H1 (cell line): ENCODE measurements at regions not wholly inside any gene's neighbourhood (a gene's known extent, or its start where the extent isn't known, plus 50 kb on each side); places are given as distances from the start of the nearest gene placed in this dataset.

Experiments
- CTCF ChIA-PET: fragments of 300-600 bp; sonication (Branson Sonifier 250); formaldehyde crosslinking; loops from one replicate; lab custom pipeline; 2021; ENCODE audit not compliant: partially characterized antibody; lab: Charles Lee
- POLR2A ChIA-PET: fragments of 300-600 bp; sonication (Branson Sonifier 250); formaldehyde crosslinking; loops from one replicate; lab custom pipeline; 2021; ENCODE audit warnings: inconsistent platforms; ENCODE audit not compliant: partially characterized antibody; lab: Charles Lee
- DNase-seq, 2 experiments: peaks; one replicate each; pipeline versions ENCODE4 v3.0.0 to v3.0.0-alpha.2; 2010 to 2022; ENCODE audit warnings: low spot score in 2 of 2, low read depth in 1 of 2, mixed read lengths in 1 of 2
- FAIRE-seq: peaks from 2 replicates; lab custom pipeline; 2011; peaks lifted over from hg19 to GRCh38; lab: Jason Lieb, UNC
- H2AFZ ChIP-seq: 2 replicates; pipeline ENCODE4 v1.8.1; 2012; ENCODE audit warnings: low read length, inconsistent platforms
- H2AK5ac ChIP-seq: 2 replicates; pipeline ENCODE4 v1.6.1; 2013; ENCODE audit warnings: low read depth, low read length
- H2BK120ac ChIP-seq: replicated peaks from 2 replicates; pipeline ENCODE3; 2013; ENCODE audit warnings: low read depth, low read length, inconsistent platforms
- H2BK12ac ChIP-seq: 2 replicates; pipeline ENCODE4 v1.6.1; 2013; ENCODE audit warnings: low read depth, low read length
- H2BK15ac ChIP-seq: 2 replicates; pipeline ENCODE4 v1.6.1; 2013; ENCODE audit warnings: low read length
- H2BK20ac ChIP-seq: 2 replicates; pipeline ENCODE4 v1.6.1; 2013; ENCODE audit warnings: low read length
- H2BK5ac ChIP-seq: 2 replicates; pipeline ENCODE4 v1.6.1; 2013; ENCODE audit warnings: low read depth, low read length
- H3K14ac ChIP-seq: 2 replicates; pipeline ENCODE4 v1.6.1; 2013; ENCODE audit warnings: inconsistent platforms; ENCODE audit not compliant: insufficient read length
- H3K18ac ChIP-seq: 2 replicates; pipeline ENCODE4 v1.6.1; 2013; ENCODE audit warnings: low read length; ENCODE audit errors: extremely low read depth
- H3K23ac ChIP-seq: 2 replicates; pipeline ENCODE4 v1.6.1; 2013; ENCODE audit warnings: inconsistent platforms; ENCODE audit not compliant: insufficient read length
- H3K23me2 ChIP-seq: 2 replicates; pipeline ENCODE4 v1.6.1; 2013; ENCODE audit warnings: low read depth, low read length
- H3K27ac ChIP-seq: 2 replicates; pipeline ENCODE4 v1.6.1; 2011; ENCODE audit warnings: low read depth, low read length, inconsistent platforms
- H3K27me3 ChIP-seq, 4 experiments: replicated peaks in 1 of 4; 1 replicate in 1 of 4; 2 replicates in 3 of 4; pipeline versions ENCODE4 v1.6.1 to v1.8.1; 2011 to 2013; ENCODE audit warnings: low read length in 3 of 4, mild to moderate bottlenecking in 3 of 4, inconsistent platforms in 2 of 4, mixed read lengths in 2 of 4, moderate library complexity in 1 of 4; ENCODE audit not compliant: control insufficient read depth in 3 of 4, insufficient read depth in 3 of 4; ENCODE audit errors: extremely low read depth in 1 of 4
- H3K36me3 ChIP-seq, 4 experiments: 2 replicates each; pipeline versions ENCODE4 v1.6.1 to v1.8.1; 2011 to 2013; ENCODE audit warnings: mild to moderate bottlenecking in 4 of 4, low read length in 3 of 4, moderate library complexity in 2 of 4, control low read depth in 1 of 4, inconsistent platforms in 1 of 4; ENCODE audit not compliant: insufficient read depth in 4 of 4, control insufficient read depth in 2 of 4
- H3K4ac ChIP-seq: replicated peaks from 2 replicates; pipeline ENCODE3; 2013; ENCODE audit warnings: low read length, low read depth, mixed read lengths, inconsistent platforms; ENCODE audit not compliant: insufficient read length
- H3K4me1 ChIP-seq, 4 experiments: replicated peaks in 1 of 4; 1 replicate in 1 of 4; 2 replicates in 3 of 4; pipeline versions ENCODE4 v1.6.1 to v1.8.1; 2011 to 2013; ENCODE audit warnings: low read length in 3 of 4, inconsistent platforms in 2 of 4, mixed read lengths in 1 of 4; ENCODE audit not compliant: insufficient read depth in 4 of 4, control insufficient read depth in 3 of 4
- H3K4me2 ChIP-seq, 2 experiments: 2 replicates each; pipeline versions ENCODE4 v1.6.1 to v1.8.1; 2011 to 2013; ENCODE audit warnings: low read depth in 2 of 2, low read length in 2 of 2, control low read depth in 1 of 2, inconsistent platforms in 1 of 2, mild to moderate bottlenecking in 1 of 2; ENCODE audit not compliant: insufficient read depth in 1 of 2
- H3K4me3 ChIP-seq, 4 experiments: fragments of 200-600, 300-600 bp in 1 of 4; sonication (generic), shearing (Covaris generic), sonication (Bioruptor Twin) in 1 of 4; 2 replicates each; pipeline versions ENCODE4 v1.5.1 to v1.8.1; 2011 to 2016; ENCODE audit warnings: low read length in 4 of 4, low read depth in 3 of 4, control low read depth in 2 of 4, inconsistent platforms in 2 of 4, mild to moderate bottlenecking in 2 of 4, mixed read lengths in 1 of 4, moderate library complexity in 1 of 4; ENCODE audit not compliant: insufficient read depth in 2 of 4; ENCODE audit errors: extremely low read depth in 1 of 4
- H3K56ac ChIP-seq: replicated peaks from 2 replicates; pipeline ENCODE3; 2013; ENCODE audit warnings: low read depth, mild to moderate bottlenecking, mixed read lengths, low read length, inconsistent platforms; ENCODE audit not compliant: insufficient read length
- H3K79me1 ChIP-seq: 2 replicates; pipeline ENCODE4 v1.6.1; 2013; ENCODE audit warnings: low read depth, low read length, control low read depth
- H3K79me2 ChIP-seq, 2 experiments: 2 replicates each; pipeline versions ENCODE4 v1.6.1 to v1.8.1; 2012 to 2013; ENCODE audit warnings: low read length in 2 of 2, mild to moderate bottlenecking in 2 of 2, inconsistent platforms in 1 of 2; ENCODE audit not compliant: insufficient read depth in 2 of 2, control insufficient read depth in 1 of 2
- H3K9ac ChIP-seq, 4 experiments: replicated peaks in 1 of 4; 1 replicate in 1 of 4; 2 replicates in 3 of 4; pipeline versions ENCODE4 v1.6.1 to v1.8.1; 2011 to 2013; ENCODE audit warnings: low read depth in 3 of 4, low read length in 3 of 4, control low read depth in 2 of 4, mild to moderate bottlenecking in 2 of 4, moderate library complexity in 2 of 4, inconsistent platforms in 1 of 4; ENCODE audit errors: extremely low read depth in 1 of 4
- H3K9me3 ChIP-seq, 2 experiments: 2 replicates each; pipeline versions ENCODE4 v1.6.1 to v1.8.1; 2012 to 2013; ENCODE audit warnings: mild to moderate bottlenecking in 2 of 2, moderate library complexity in 2 of 2, control low read depth in 1 of 2, inconsistent platforms in 1 of 2, low read depth in 1 of 2, low read length in 1 of 2, mixed read lengths in 1 of 2; ENCODE audit not compliant: insufficient read depth in 2 of 2
- H4K20me1 ChIP-seq, 2 experiments: replicated peaks in 1 of 2; 2 replicates each; pipeline versions ENCODE3 to v1.8.1; 2011 to 2013; ENCODE audit warnings: inconsistent platforms in 2 of 2, low read length in 2 of 2, mild to moderate bottlenecking in 1 of 2; ENCODE audit not compliant: insufficient read depth in 2 of 2, control insufficient read depth in 1 of 2
- H4K5ac ChIP-seq: 2 replicates; pipeline ENCODE4 v1.6.1; 2013; ENCODE audit warnings: low read length, low read depth, mixed read lengths, inconsistent platforms; ENCODE audit not compliant: insufficient read length
- H4K8ac ChIP-seq: 2 replicates; pipeline ENCODE4 v1.8.0; 2013; ENCODE audit warnings: mild to moderate bottlenecking, moderate library complexity, low read length, inconsistent platforms; ENCODE audit not compliant: insufficient read depth; ENCODE audit errors: extremely low read depth
- H4K91ac ChIP-seq: replicated peaks from 2 replicates; pipeline ENCODE3; 2013; ENCODE audit warnings: low read length, mixed read lengths, inconsistent platforms; ENCODE audit not compliant: insufficient read length
- POLR2A ChIP-seq, 2 experiments: IDR thresholded peaks; 1 replicate in 1 of 2; 2 replicates in 1 of 2; pipeline ENCODE4 v1.6.1; 2011; ENCODE audit warnings: low read depth in 2 of 2, low read length in 2 of 2, mild to moderate bottlenecking in 2 of 2; ENCODE audit errors: control extremely low read depth in 1 of 2
- RAD21 ChIP-seq, 2 experiments: IDR thresholded peaks in 1 of 2; conservative IDR thresholded peaks in 1 of 2; 2 replicates each; pipeline ENCODE4 v1.6.1; 2011; ENCODE audit warnings: low read depth in 2 of 2, low read length in 2 of 2, improper control_type of control experiment in 1 of 2, inconsistent platforms in 1 of 2, mild to moderate bottlenecking in 1 of 2, moderate library complexity in 1 of 2
- TF ChIP-seq, protein P1 (sequence below), 3 experiments: IDR thresholded peaks; 1 replicate in 2 of 3; 2 replicates in 1 of 3; pipeline versions ENCODE4 v1.5.1 to v1.6.1; 2011; ENCODE audit warnings: low read length in 3 of 3, mild to moderate bottlenecking in 3 of 3, inconsistent platforms in 2 of 3, low read depth in 1 of 3, moderate library complexity in 1 of 3; ENCODE audit not compliant: insufficient read depth in 1 of 3; ENCODE audit errors: control extremely low read depth in 1 of 3

DNA sequence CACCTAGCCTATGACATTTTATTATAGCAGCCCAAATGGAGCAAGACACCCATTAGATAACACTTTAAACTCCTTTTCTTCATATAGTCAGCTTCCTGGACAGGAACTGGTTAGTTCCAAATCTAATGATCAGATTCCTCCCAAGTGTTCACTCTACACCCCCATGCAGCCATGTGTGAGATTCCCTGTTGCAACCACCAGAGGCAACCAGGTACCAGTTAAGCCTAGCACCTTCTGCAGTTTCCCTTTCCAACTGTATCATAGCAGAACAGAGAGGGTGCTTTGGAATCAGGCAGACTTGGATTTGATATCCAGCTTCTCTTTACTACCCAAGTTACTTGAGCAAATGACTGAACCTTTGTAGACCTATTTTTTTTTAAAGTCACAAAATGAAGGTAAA is 296.6 kb upstream of the PCSK5 start:
- ChIA-PET POLR2A (no interaction called here), CTCF (interaction anchor here (0.8 kb wide), 1 partner anchor 35 kb away, joined by 3 read pairs; no protein-coding TSS in a partner anchor)

More for the DNA sequence above, 296.6 kb upstream of the PCSK5 start:
- no peak for DNase-seq
- Histone ChIP-seq H3K9ac (no peak overlapping the region), H3K4me2 (no peak overlapping the region), H3K27me3 (no peaks in the 10 kb centered on the region), H2BK120ac (no peak overlapping the region), H3K4me1 (no peaks in the 10 kb centered on the region), H2BK5ac (no peak overlapping the region), H3K36me3 (no peaks in the 10 kb centered on the region), H3K23me2 (no peaks in the 10 kb centered on the region), H3K79me2 (no peaks in the 10 kb centered on the region), H4K91ac (no peak overlapping the region), H3K79me1 (no peaks in the 10 kb centered on the region), H4K20me1 (no peaks in the 10 kb centered on the region), H3K27ac (no peak overlapping the region), H2BK20ac (no peak overlapping the region), H3K56ac (no peak overlapping the region), H3K4me3 (no peak overlapping the region), H3K4ac (no peak overlapping the region), H3K14ac (no peak overlapping the region), H4K8ac (no peak overlapping the region), H2BK15ac (no peak overlapping the region), H4K5ac (no peak overlapping the region), H3K18ac (no peak overlapping the region), H2AK5ac (no peak overlapping the region), H3K23ac (no peak overlapping the region), H3K9me3 (no peaks in the 10 kb centered on the region), H2BK12ac (no peak overlapping the region), H2AFZ (no peak overlapping the region)
- no peak for FAIRE-seq
- TF ChIP-seq RAD21 (IDR thresholded peaks at IDR 0.05 in 1 of 2, conservative IDR thresholded peaks at IDR 0.05 in 1 of 2; ENCODE audit: low read depth in 2 of 2, low read length in 2 of 2) (peak; percentile 41 to 50; a peak in 3 of 4 replicates), POLR2A (IDR thresholded peaks at IDR 0.05; ENCODE audit: control extremely low read depth in 1 of 2, low read depth in 2 of 2, low read length in 2 of 2) (no peak)
- TF ChIP-seq, protein P1, sequence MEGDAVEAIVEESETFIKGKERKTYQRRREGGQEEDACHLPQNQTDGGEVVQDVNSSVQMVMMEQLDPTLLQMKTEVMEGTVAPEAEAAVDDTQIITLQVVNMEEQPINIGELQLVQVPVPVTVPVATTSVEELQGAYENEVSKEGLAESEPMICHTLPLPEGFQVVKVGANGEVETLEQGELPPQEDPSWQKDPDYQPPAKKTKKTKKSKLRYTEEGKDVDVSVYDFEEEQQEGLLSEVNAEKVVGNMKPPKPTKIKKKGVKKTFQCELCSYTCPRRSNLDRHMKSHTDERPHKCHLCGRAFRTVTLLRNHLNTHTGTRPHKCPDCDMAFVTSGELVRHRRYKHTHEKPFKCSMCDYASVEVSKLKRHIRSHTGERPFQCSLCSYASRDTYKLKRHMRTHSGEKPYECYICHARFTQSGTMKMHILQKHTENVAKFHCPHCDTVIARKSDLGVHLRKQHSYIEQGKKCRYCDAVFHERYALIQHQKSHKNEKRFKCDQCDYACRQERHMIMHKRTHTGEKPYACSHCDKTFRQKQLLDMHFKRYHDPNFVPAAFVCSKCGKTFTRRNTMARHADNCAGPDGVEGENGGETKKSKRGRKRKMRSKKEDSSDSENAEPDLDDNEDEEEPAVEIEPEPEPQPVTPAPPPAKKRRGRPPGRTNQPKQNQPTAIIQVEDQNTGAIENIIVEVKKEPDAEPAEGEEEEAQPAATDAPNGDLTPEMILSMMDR (IDR thresholded peaks at IDR 0.05; ENCODE audit: control extremely low read depth in 1 of 3, insufficient read depth in 1 of 3, low read depth in 1 of 3, low read length in 3 of 3), result peak in 2 of 3 experiments; percentile 16 to 37; a peak in 2 of 4 replicates
